Heart right ventricle (tissue), 16 donors: ENCODE measurements at regions not wholly inside any gene's neighbourhood (a gene's known extent, or its start where the extent isn't known, plus 50 kb on each side); places are given as distances from the start of the nearest gene placed in this dataset.

Source experiments
- ATAC-seq, 8 donors: fragments of 200-7000 bp; cut with Tn5 transposase; one replicate each; pipeline ENCODE4 v1.9.1; 2020; ENCODE audit warnings: mild to moderate bottlenecking in 8 of 8, moderate library complexity in 8 of 8, moderate number of reproducible peaks in 1 of 8
- DNase-seq, 2 donors: peaks; one replicate each; pipeline ENCODE4 v3.0.0-alpha.2; 2020
- H3K27ac ChIP-seq, 10 donors: fragments of 200-600 bp; sonication (generic) in 2 of 10; one replicate each; pipeline versions ENCODE4 v1.5.0 to v1.8.0; 2020 to 2022; ENCODE audit warnings: mild to moderate bottlenecking in 3 of 10
- H3K27me3 ChIP-seq, 7 donors: fragments of 200-600 bp; one replicate each; pipeline ENCODE4 v1.8.0; 2021 to 2022; ENCODE audit warnings: mild to moderate bottlenecking in 2 of 7
- H3K36me3 ChIP-seq, 9 donors: fragments of 200-600 bp; sonication (generic) in 1 of 9; one replicate each; pipeline versions ENCODE4 v1.5.0 to v1.8.0; 2020 to 2022; ENCODE audit warnings: mild to moderate bottlenecking in 2 of 9
- H3K4me1 ChIP-seq, 9 donors: fragments of 200-600 bp; sonication (generic) in 1 of 9; one replicate each; pipeline versions ENCODE4 v1.5.0 to v1.8.0; 2020 to 2022; ENCODE audit warnings: mild to moderate bottlenecking in 4 of 9
- H3K4me3 ChIP-seq, 10 donors: fragments of 200-600 bp; sonication (generic) in 2 of 10; one replicate each; pipeline versions ENCODE4 v1.5.0 to v1.8.0; 2020 to 2022; ENCODE audit warnings: mild to moderate bottlenecking in 7 of 10, moderate library complexity in 2 of 10
- H3K9me3 ChIP-seq, 11 donors: fragments of 200-600 bp in 10 of 11; sonication (generic) in 2 of 11; one replicate each; pipeline versions ENCODE4 v1.5.0 to v1.8.0; 2013 to 2022; ENCODE audit warnings: mild to moderate bottlenecking in 2 of 11, control low read depth in 1 of 11, moderate library complexity in 1 of 11
- CTCF ChIP-seq, 9 donors: fragments of 200-600 bp; sonication (generic) in 2 of 9; IDR thresholded peaks; one replicate each; pipeline versions ENCODE4 v1.5.0 to v1.8.0; 2021 to 2022; ENCODE audit warnings: antibody characterized with exemption in 9 of 9, mild to moderate bottlenecking in 5 of 9, moderate library complexity in 1 of 9
- WGBS, 2 donors: extraction: QIAGEN DNeasy Blood & Tissue Kit; methylation state at CpG; one replicate each; pipeline ENCODE4 v1.1.7; 2013; ENCODE audit warnings: inconsistent platforms in 1 of 2; 5-methylcytosine and 5-hydroxymethylcytosine counted together
- intact Hi-C, 10 donors: fragments of 100-400 bp; cut with DNase I; formaldehyde crosslinking; loops; one replicate each; pipeline versions ENCODE4 v1.11.1 to v1.14.2; 2022
- donor health status: Arrhythmogenic right ventricular cardiomyopathy.
- donor health status: ischemic (EF 13 %, LVEDD 7.1; RV severe dilation, severe dysfunction).
- donor health status: healthy with polysubstance abuse.
- donor health status: DM: no; HTN: yes; CAD: no.
- donor health status: DM: no; HTN: no; CAD: no.
- donor health status: ischemic (EF 25% LVEDD 6.9; RV normal size, moderate dysfunction).
- donor health status: ischemic (EF 25% LVEDD 5.7; RV mildly dilated, moderate dysfunction).
- donor health status: healthy.
- donor health status: DM: yes; HTN: yes; CAD: no.
- donor health status: Ischemic cardiomyopathy.
- donor health status: ischemic (EF 35%, LVEDD 5.7; RV mildly dilated, moderate dysfunction).
- donor health status: nonischemic (EF 11% LVEDD 7.7; RV severe dilation, severe dysfunction).
- donor health status: DM: yes; HTN: yes; CAD: no.
- donor health status: PGD.
- donor health status: ischemic (EF 29% LVEDD 5.4; RV normal size, mild dysfunction).
- donor health status: nonischemic (EF 23%, LVEDD 6.1; RV moderate dilation, normal function).

GRCh38 chr7:41148521-41148951, 554.4 kb downstream of the INHBA start:
- intact Hi-C loops = no loop called here
- H3K36me3 ChIP-seq = no peaks in the 10 kb centered on the region
- H3K9me3 ChIP-seq = no peaks in the 10 kb centered on the region
- H3K4me3 ChIP-seq = no peak overlapping the region
- DNase-seq = no peak
- no peak for ATAC-seq
- H3K27me3 ChIP-seq = peaks cover 0 to 4% (median 0%) of the 10 kb centered on the region in 7 donors
- WGBS, 2 donors = 90 to 95% methylated on average over 1 of the region's 1 CpG
- H3K27ac ChIP-seq = no peak overlapping the region
- no peak for TF ChIP-seq CTCF (IDR thresholded peaks at IDR 0.05)
- H3K4me1 ChIP-seq = no peaks in the 10 kb centered on the region

- DNase-seq = no peak
- intact Hi-C loops = no loop called here
- Histone ChIP-seq H3K9me3 (no peaks in the 10 kb centered on the region), H3K4me1 (no peaks in the 10 kb centered on the region), H3K27ac (no peak overlapping the region), H3K4me3 (no peak overlapping the region), H3K27me3 (peaks cover 0 to 4% (median 0%) of the 10 kb centered on the region in 7 donors), H3K36me3 (no peaks in the 10 kb centered on the region)
- no peak for ATAC-seq
- 87 to 93% methylated on average over 3 of the region's 3 CpGs for WGBS, 2 donors
- TF ChIP-seq CTCF (IDR thresholded peaks at IDR 0.05) = no peak
Measured at GRCh38 chr7:41147606-41148485, 555.0 kb downstream of the INHBA start.

GRCh38 chr7:41146429-41146828, 556.5 kb downstream of the INHBA start:
- DNase-seq (no peak), ATAC-seq (no peak)
- Histone ChIP-seq H3K9me3 (no peaks in the 10 kb centered on the region), H3K4me1 (no peaks in the 10 kb centered on the region), H3K27me3 (peaks cover 0 to 4% (median 0%) of the 10 kb centered on the region in 7 donors), H3K36me3 (no peaks in the 10 kb centered on the region), H3K27ac (no peak overlapping the region), H3K4me3 (no peak overlapping the region)
- TF ChIP-seq CTCF (IDR thresholded peaks at IDR 0.05) = no peak
- 93 to 94% methylated on average over 3 of the region's 3 CpGs for WGBS, 2 donors
- intact Hi-C loops = no loop called here

GRCh38 chr7:41145656-41146055, 557.2 kb downstream of the INHBA start:
- H3K4me3 ChIP-seq = no peak overlapping the region
- ATAC-seq (no peak), DNase-seq (no peak)
- intact Hi-C loops = no loop called here
- TF ChIP-seq CTCF (IDR thresholded peaks at IDR 0.05) = no peak
- H3K27ac ChIP-seq = no peak overlapping the region
- H3K36me3 ChIP-seq = no peaks in the 10 kb centered on the region
- H3K4me1 ChIP-seq = no peaks in the 10 kb centered on the region
- H3K27me3 ChIP-seq = peaks cover 0 to 4% (median 0%) of the 10 kb centered on the region in 7 donors
- H3K9me3 ChIP-seq = no peaks in the 10 kb centered on the region
- WGBS, 2 donors = 86 to 90% methylated on average over 3 of the region's 3 CpGs
